ENCODE measurements at regions not wholly inside any gene's neighbourhood (a gene's known extent, or its start where the extent isn't known, plus 50 kb on each side); places are given as distances from the start of the nearest gene placed in this dataset.

DNA sequence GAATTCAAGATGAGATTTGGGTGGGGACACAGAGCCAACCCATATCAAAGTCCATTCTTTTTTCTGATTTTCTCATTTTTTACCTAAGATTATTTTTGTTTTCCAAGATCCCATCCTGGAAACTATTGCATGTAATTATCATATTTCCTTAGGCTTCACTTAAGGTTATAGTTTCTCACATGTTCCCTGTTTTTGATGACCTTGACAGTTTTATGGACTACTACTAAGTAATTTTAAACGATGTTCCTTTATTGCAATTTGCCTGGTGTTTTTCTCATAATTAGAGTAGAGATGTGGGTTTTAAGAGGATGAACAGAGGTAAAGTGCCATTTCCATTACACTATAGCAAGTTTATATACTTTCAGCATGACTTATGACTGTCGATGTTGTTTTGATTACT is 795.1 kb downstream of the FAT4 start:
- H3K79me2 ChIP-seq (ENCODE audit: low read length): no peaks in the 10 kb centered on the region
- no peak overlapping the region for H3K4me3 ChIP-seq (ENCODE audit: low read length)
- H3K36me3 ChIP-seq (replicated peaks; ENCODE audit: low read depth, low read length): no peaks in the 10 kb centered on the region
- no peaks in the 10 kb centered on the region for H3K4me1 ChIP-seq (ENCODE audit: low read length)
- no peak overlapping the region for H2AFZ ChIP-seq (ENCODE audit: low read depth, low read length)
- TF ChIP-seq, protein P1, sequence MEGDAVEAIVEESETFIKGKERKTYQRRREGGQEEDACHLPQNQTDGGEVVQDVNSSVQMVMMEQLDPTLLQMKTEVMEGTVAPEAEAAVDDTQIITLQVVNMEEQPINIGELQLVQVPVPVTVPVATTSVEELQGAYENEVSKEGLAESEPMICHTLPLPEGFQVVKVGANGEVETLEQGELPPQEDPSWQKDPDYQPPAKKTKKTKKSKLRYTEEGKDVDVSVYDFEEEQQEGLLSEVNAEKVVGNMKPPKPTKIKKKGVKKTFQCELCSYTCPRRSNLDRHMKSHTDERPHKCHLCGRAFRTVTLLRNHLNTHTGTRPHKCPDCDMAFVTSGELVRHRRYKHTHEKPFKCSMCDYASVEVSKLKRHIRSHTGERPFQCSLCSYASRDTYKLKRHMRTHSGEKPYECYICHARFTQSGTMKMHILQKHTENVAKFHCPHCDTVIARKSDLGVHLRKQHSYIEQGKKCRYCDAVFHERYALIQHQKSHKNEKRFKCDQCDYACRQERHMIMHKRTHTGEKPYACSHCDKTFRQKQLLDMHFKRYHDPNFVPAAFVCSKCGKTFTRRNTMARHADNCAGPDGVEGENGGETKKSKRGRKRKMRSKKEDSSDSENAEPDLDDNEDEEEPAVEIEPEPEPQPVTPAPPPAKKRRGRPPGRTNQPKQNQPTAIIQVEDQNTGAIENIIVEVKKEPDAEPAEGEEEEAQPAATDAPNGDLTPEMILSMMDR (IDR thresholded peaks at IDR 0.05; ENCODE audit: low read depth, low read length): no peak
- TF ChIP-seq EZH2phosphoT487 (IDR thresholded peaks at IDR 0.05; ENCODE audit: low read depth): no peak
- no peak overlapping the region for H3K27ac ChIP-seq (ENCODE audit: low read length)
- 0 out of 2 replicates have a peak, but pooled peaks cover 8% of the 10 kb centered on the region for H3K9me3 ChIP-seq (ENCODE audit: insufficient read depth, low read length)
- no peaks in the 10 kb centered on the region for H3K27me3 ChIP-seq (ENCODE audit: low read depth, low read length)
- no peak overlapping the region for H3K9ac ChIP-seq (ENCODE audit: low read length)
- no peak overlapping the region for H3K4me2 ChIP-seq (ENCODE audit: low read length)
- H4K20me1 ChIP-seq (ENCODE audit: insufficient read depth, low read length): no peaks in the 10 kb centered on the region

GRCh38 chr4:126113058-126113457 is 798.3 kb downstream of the FAT4 start:
- H3K27me3 ChIP-seq (ENCODE audit: low read depth, low read length): no peaks in the 10 kb centered on the region
- no peaks in the 10 kb centered on the region for H3K79me2 ChIP-seq (ENCODE audit: low read length)
- no peaks in the 10 kb centered on the region for H3K4me1 ChIP-seq (ENCODE audit: low read length)
- no peaks in the 10 kb centered on the region for H4K20me1 ChIP-seq (ENCODE audit: insufficient read depth, low read length)
- H3K9me3 ChIP-seq (ENCODE audit: insufficient read depth, low read length): 0 out of 2 replicates have a peak, but pooled peaks cover 8% of the 10 kb centered on the region
- no peak overlapping the region for H2AFZ ChIP-seq (ENCODE audit: low read depth, low read length)
- H3K4me3 ChIP-seq (ENCODE audit: low read length): no peak overlapping the region
- no peak for TF ChIP-seq EZH2phosphoT487 (IDR thresholded peaks at IDR 0.05; ENCODE audit: low read depth)
- TF ChIP-seq, protein P1 (IDR thresholded peaks at IDR 0.05; ENCODE audit: low read depth, low read length): no peak
- H3K27ac ChIP-seq (ENCODE audit: low read length): no peak overlapping the region
- no peaks in the 10 kb centered on the region for H3K36me3 ChIP-seq (replicated peaks; ENCODE audit: low read depth, low read length)
- no peak overlapping the region for H3K4me2 ChIP-seq (ENCODE audit: low read length)
- no peak overlapping the region for H3K9ac ChIP-seq (ENCODE audit: low read length)

GRCh38 chr4:126123611-126124325 is 809.0 kb downstream of the FAT4 start:
- Histone ChIP-seq H3K4me3 (ENCODE audit: low read length) (no peak overlapping the region), H3K4me1 (ENCODE audit: low read length) (no peaks in the 10 kb centered on the region), H3K4me2 (ENCODE audit: low read length) (no peak overlapping the region), H3K79me2 (ENCODE audit: low read length) (no peaks in the 10 kb centered on the region), H3K36me3 (replicated peaks; ENCODE audit: low read depth, low read length) (no peaks in the 10 kb centered on the region), H3K9ac (ENCODE audit: low read length) (no peak overlapping the region), H3K27ac (ENCODE audit: low read length) (no peak overlapping the region), H4K20me1 (ENCODE audit: insufficient read depth, low read length) (no peaks in the 10 kb centered on the region), H3K27me3 (ENCODE audit: low read depth, low read length) (no peaks in the 10 kb centered on the region), H2AFZ (ENCODE audit: low read depth, low read length) (no peak overlapping the region), H3K9me3 (ENCODE audit: insufficient read depth, low read length) (no peaks in the 10 kb centered on the region)
- no peak for TF ChIP-seq EZH2phosphoT487 (IDR thresholded peaks at IDR 0.05; ENCODE audit: low read depth)
- TF ChIP-seq, protein P1 (IDR thresholded peaks at IDR 0.05; ENCODE audit: low read depth, low read length): no peak

DNA sequence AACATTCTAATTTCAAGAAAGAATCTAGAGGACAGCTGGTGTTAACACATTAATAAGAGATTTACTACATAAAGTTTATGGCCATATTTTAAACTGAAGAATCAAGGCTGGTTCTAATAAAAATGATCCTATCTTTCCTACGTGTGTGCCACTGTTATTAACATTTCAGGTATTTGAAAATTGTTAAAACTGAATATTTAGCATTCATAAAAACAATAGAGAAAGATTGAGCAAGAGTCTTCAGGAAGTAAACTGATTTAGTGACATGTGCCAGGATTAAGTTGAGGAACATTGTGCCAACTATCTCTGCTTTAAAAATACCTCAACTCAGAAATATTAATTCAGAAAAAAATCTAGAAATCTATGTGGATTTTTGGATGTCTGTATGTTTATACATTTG is 810.1 kb downstream of the FAT4 start:
- no peaks in the 10 kb centered on the region for H3K27me3 ChIP-seq (ENCODE audit: low read depth, low read length)
- no peaks in the 10 kb centered on the region for H3K9me3 ChIP-seq (ENCODE audit: insufficient read depth, low read length)
- H2AFZ ChIP-seq (ENCODE audit: low read depth, low read length): no peak overlapping the region
- no peak overlapping the region for H3K27ac ChIP-seq (ENCODE audit: low read length)
- no peaks in the 10 kb centered on the region for H3K36me3 ChIP-seq (replicated peaks; ENCODE audit: low read depth, low read length)
- no peak overlapping the region for H3K4me2 ChIP-seq (ENCODE audit: low read length)
- H3K4me3 ChIP-seq (ENCODE audit: low read length): no peak overlapping the region
- no peak overlapping the region for H3K9ac ChIP-seq (ENCODE audit: low read length)
- no peaks in the 10 kb centered on the region for H3K4me1 ChIP-seq (ENCODE audit: low read length)
- H4K20me1 ChIP-seq (ENCODE audit: insufficient read depth, low read length): no peaks in the 10 kb centered on the region
- TF ChIP-seq, protein P1 (IDR thresholded peaks at IDR 0.05; ENCODE audit: low read depth, low read length): no peak
- no peak for TF ChIP-seq EZH2phosphoT487 (IDR thresholded peaks at IDR 0.05; ENCODE audit: low read depth)
- no peaks in the 10 kb centered on the region for H3K79me2 ChIP-seq (ENCODE audit: low read length)
